OCI-LY7 (cell line): ENCODE measurements at regions not wholly inside any gene's neighbourhood (a gene's known extent, or its start where the extent isn't known, plus 50 kb on each side); places are given as distances from the start of the nearest gene placed in this dataset.

Source experiments
- BruUV-seq: library from RNA; stranded (reverse); fragments of 400-500 nt; replicated peaks from 2 replicates; lab custom pipeline; 2021; lab: Mats Ljungman, UMichigan
- CTCF ChIA-PET: fragments of 300-600 bp; sonication (Branson Sonifier 250); formaldehyde crosslinking; loops from one replicate; lab custom pipeline; 2022; ENCODE audit warnings: antibody characterized with exemption; ENCODE audit not compliant: unreplicated experiment; lab: Charles Lee
- POLR2A ChIA-PET: fragments of 300-600 bp; sonication (Branson Sonifier 250); formaldehyde crosslinking; loops from one replicate; lab custom pipeline; 2022; ENCODE audit warnings: antibody characterized with exemption; lab: Charles Lee
- DNase-seq: peaks from one replicate; pipeline ENCODE4 v3.0.0-alpha.2; 2015; ENCODE audit warnings: low spot score
- H2AFZ ChIP-seq: fragments of 200-600 bp; sonication (generic), shearing (Covaris generic); 2 replicates; pipeline ENCODE4 v1.6.1; 2014; ENCODE audit warnings: mild to moderate bottlenecking, antibody characterized with exemption, low read length, moderate library complexity
- H3K27ac ChIP-seq: fragments of 200-600 bp; sonication (generic); 2 replicates; pipeline ENCODE4 v1.5.1; 2014; ENCODE audit warnings: mixed run types, low read depth, mild to moderate bottlenecking, moderate library complexity, low read length, inconsistent platforms; ENCODE audit not compliant: poor library complexity, severe bottlenecking
- H3K36me3 ChIP-seq: fragments of 200-600 bp; sonication (generic); 2 replicates; pipeline ENCODE4 v1.6.1; 2014; ENCODE audit warnings: mild to moderate bottlenecking, antibody characterized with exemption, low read length, moderate library complexity, mixed read lengths; ENCODE audit not compliant: insufficient read depth
- H3K4me1 ChIP-seq: fragments of 200-600 bp; sonication (generic); 2 replicates; pipeline ENCODE4 v1.5.1; 2014; ENCODE audit warnings: mild to moderate bottlenecking, low read length; ENCODE audit not compliant: insufficient read depth, poor library complexity, severe bottlenecking
- H3K4me2 ChIP-seq: fragments of 200-600 bp; sonication (generic); 2 replicates; pipeline ENCODE4 v1.6.1; 2014; ENCODE audit warnings: mild to moderate bottlenecking, low read length
- H3K4me3 ChIP-seq: fragments of 200-600 bp; sonication (generic); 2 replicates; pipeline ENCODE4 v1.5.1; 2014; ENCODE audit warnings: mild to moderate bottlenecking, low read depth, low read length; ENCODE audit not compliant: poor library complexity, severe bottlenecking
- H3K79me2 ChIP-seq: fragments of 200-600 bp; sonication (generic); 2 replicates; pipeline ENCODE4 v1.6.1; 2016; ENCODE audit warnings: low read depth, mild to moderate bottlenecking, low read length, moderate library complexity, mixed read lengths; ENCODE audit not compliant: insufficient read depth
- H3K9me2 ChIP-seq: fragments of 200-600 bp; sonication (generic); 2 replicates; pipeline ENCODE4 v1.6.1; 2016; ENCODE audit warnings: mild to moderate bottlenecking, low read length, mixed read lengths; ENCODE audit not compliant: insufficient read depth
- H3K9me3 ChIP-seq: fragments of 200-600 bp; sonication (generic); 2 replicates; pipeline ENCODE4 v1.6.1; 2014; ENCODE audit warnings: mild to moderate bottlenecking, mixed run types, low read length, mixed read lengths
- H4K20me1 ChIP-seq: fragments of 200-600 bp; sonication (generic); 2 replicates; pipeline ENCODE4 v1.6.1; 2014; ENCODE audit warnings: mild to moderate bottlenecking, antibody characterized with exemption, low read length, moderate library complexity, mixed read lengths; ENCODE audit not compliant: insufficient read depth
- EZH2phosphoT487 ChIP-seq: fragments of 200-600 bp; sonication (generic); IDR thresholded peaks from 2 replicates; pipeline ENCODE4 v1.6.1; 2018; ENCODE audit warnings: low read depth, borderline replicate concordance, mild to moderate bottlenecking, mixed run types, antibody characterized with exemption, low read length, moderate library complexity, mixed read lengths
- intact Hi-C: fragments of 100-400 bp; cut with micrococcal nuclease; formaldehyde crosslinking; loops from one replicate; pipeline ENCODE4 v1.10.0; 2022; ENCODE audit not compliant: unreplicated experiment
- TF ChIP-seq, protein P1 (sequence below): fragments of 200-600 bp; sonication (generic); conservative IDR thresholded peaks from 2 replicates; pipeline ENCODE4 v1.5.1; 2014; ENCODE audit warnings: mild to moderate bottlenecking, antibody characterized with exemption, low read length, moderate library complexity, mixed read lengths

DNA sequence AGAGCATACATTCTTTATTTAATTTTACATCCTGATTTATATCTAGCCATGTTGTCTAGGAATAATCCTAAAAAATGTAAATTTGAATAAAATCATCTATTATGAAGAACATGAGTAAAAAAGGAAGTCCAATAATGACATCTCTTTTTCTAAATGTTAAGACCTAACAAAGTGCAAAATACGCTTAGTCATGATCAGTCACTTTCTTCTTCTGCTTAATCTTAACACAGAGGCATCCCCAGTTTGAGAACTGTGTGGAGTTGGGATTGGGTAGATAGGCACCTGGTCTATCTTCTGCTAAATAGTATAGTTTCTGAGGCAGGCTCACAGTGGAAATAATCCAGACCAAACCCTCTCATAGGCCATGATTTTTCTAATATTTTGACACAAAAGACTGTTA lies 311.7 kb upstream of the LRRC7 start:
- CTCF ChIA-PET, result no interaction called here
- BruUV-seq, result no TSS peak

DNA sequence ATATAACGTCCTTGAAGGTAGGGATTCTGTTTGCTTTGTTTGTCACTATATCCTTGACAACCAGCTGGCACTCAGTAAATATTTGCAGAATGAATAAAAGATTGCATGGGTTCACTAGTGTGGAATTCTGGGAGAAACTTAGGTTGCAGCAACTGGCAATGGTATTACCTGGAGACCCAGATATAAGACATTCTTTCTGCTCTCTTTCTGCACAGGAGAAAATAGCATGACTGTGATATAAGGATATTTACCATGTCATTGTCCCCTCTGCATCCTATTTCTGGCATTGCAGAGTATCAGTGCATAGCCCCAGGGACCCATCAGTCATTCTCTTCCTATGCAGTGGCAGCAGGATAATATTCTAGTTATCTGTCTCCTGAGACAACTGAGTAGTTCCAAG lies 308.9 kb upstream of the LRRC7 start:
- POLR2A ChIA-PET, result no interaction called here
- Histone ChIP-seq H3K4me3 (no peak overlapping the region), H3K9me2 (no peaks in the 10 kb centered on the region), H3K27ac (no peak overlapping the region), H3K4me2 (no peak overlapping the region), H3K4me1 (no peaks in the 10 kb centered on the region), H3K36me3 (no peaks in the 10 kb centered on the region), H3K9me3 (no peaks in the 10 kb centered on the region), H2AFZ (no peak overlapping the region), H4K20me1 (no peaks in the 10 kb centered on the region; the same call in 1 of the 2 replicates), H3K79me2 (no peaks in the 10 kb centered on the region)
- CTCF ChIA-PET, result no interaction called here
- no TSS peak for BruUV-seq
- TF ChIP-seq, protein P1, sequence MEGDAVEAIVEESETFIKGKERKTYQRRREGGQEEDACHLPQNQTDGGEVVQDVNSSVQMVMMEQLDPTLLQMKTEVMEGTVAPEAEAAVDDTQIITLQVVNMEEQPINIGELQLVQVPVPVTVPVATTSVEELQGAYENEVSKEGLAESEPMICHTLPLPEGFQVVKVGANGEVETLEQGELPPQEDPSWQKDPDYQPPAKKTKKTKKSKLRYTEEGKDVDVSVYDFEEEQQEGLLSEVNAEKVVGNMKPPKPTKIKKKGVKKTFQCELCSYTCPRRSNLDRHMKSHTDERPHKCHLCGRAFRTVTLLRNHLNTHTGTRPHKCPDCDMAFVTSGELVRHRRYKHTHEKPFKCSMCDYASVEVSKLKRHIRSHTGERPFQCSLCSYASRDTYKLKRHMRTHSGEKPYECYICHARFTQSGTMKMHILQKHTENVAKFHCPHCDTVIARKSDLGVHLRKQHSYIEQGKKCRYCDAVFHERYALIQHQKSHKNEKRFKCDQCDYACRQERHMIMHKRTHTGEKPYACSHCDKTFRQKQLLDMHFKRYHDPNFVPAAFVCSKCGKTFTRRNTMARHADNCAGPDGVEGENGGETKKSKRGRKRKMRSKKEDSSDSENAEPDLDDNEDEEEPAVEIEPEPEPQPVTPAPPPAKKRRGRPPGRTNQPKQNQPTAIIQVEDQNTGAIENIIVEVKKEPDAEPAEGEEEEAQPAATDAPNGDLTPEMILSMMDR, result no peak
- TF ChIP-seq EZH2phosphoT487, result no peak
- DNase-seq, result no peak
- intact Hi-C loops, result no loop called here

More for the DNA sequence above, 311.7 kb upstream of the LRRC7 start:
- Histone ChIP-seq H3K4me2 (no peak overlapping the region), H3K36me3 (no peaks in the 10 kb centered on the region), H3K4me1 (no peaks in the 10 kb centered on the region), H4K20me1 (no peaks in the 10 kb centered on the region), H3K9me2 (no peaks in the 10 kb centered on the region), H3K79me2 (no peaks in the 10 kb centered on the region), H3K9me3 (no peaks in the 10 kb centered on the region), H3K4me3 (no peak overlapping the region), H3K27ac (no peak overlapping the region), H2AFZ (no peak overlapping the region)
- TF ChIP-seq, protein P1, result no peak
- no peak for TF ChIP-seq EZH2phosphoT487
- intact Hi-C loops, result no loop called here
- POLR2A ChIA-PET, result interaction anchor here (0.9 kb wide), 1 partner anchor 26 kb away, joined by 3 read pairs; no protein-coding TSS in a partner anchor
- no peak for DNase-seq

DNA sequence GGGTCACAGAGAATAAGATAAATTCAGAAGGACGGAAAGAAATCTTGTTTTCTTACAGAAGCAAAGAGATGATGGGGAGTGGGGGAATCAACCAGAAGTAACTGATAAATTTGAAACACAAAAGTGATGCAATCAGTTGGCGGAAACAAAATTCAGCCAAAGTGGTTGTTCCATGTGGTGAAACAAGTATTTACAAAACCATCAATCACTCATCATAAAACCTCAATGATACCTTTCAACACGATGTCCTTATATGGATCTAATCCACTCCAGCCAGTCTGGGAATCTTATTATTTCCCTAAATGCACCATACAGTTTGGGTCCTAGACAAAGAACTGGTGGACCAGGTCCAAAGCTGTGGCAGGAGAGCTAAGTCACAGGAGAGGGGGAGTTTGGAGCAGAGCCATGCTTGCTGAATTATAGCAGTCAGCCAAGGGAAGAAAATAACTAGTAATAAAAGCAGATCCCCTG lies 303.8 kb upstream of the LRRC7 start:
- no peak for TF ChIP-seq EZH2phosphoT487
- TF ChIP-seq, protein P1, result no peak
- BruUV-seq, result no TSS peak
- no peaks in the 10 kb centered on the region for H3K36me3 ChIP-seq

More for the DNA sequence above, 303.8 kb upstream of the LRRC7 start:
- ChIA-PET POLR2A (interaction anchor here (0.5 kb wide), 1 partner anchor 897 kb away, joined by 3 read pairs; no protein-coding TSS in a partner anchor), CTCF (no interaction called here)
- Histone ChIP-seq H2AFZ (no peak overlapping the region), H3K4me1 (no peaks in the 10 kb centered on the region), H3K27ac (no peak overlapping the region), H3K4me3 (no peak overlapping the region), H3K9me2 (no peaks in the 10 kb centered on the region), H3K4me2 (no peak overlapping the region), H3K79me2 (no peaks in the 10 kb centered on the region), H3K9me3 (no peaks in the 10 kb centered on the region), H4K20me1 (no peaks in the 10 kb centered on the region; the same call in 1 of the 2 replicates)
- intact Hi-C loops, result no loop called here
- DNase-seq, result no peak
